ENCODE measurements at regions not wholly inside any gene's neighbourhood (a gene's known extent, or its start where the extent isn't known, plus 50 kb on each side); places are given as distances from the start of the nearest gene placed in this dataset.

DNA sequence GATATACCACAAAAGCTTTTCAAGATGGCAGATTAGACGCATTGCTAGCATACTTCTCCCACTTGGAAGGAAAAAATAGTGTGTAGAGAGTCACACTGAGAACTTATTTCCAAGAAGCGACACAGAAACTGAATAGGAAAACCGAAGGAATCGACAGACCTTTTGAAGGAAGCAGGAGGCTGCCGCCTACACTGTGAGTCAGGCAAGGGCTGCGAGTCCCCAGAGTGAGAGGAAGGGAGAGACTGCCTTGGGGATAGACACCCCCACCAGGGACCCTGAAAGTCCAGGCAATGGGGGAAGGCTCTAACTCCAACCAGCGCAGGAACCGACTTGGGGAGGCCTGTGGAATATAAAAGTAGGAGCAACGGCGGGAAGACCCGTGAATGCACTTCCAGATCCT lies 53.7 kb upstream of the SIRPG start:
- DNase-seq (ENCODE audit: low spot score) = no peak
- TF ChIP-seq, protein P1, sequence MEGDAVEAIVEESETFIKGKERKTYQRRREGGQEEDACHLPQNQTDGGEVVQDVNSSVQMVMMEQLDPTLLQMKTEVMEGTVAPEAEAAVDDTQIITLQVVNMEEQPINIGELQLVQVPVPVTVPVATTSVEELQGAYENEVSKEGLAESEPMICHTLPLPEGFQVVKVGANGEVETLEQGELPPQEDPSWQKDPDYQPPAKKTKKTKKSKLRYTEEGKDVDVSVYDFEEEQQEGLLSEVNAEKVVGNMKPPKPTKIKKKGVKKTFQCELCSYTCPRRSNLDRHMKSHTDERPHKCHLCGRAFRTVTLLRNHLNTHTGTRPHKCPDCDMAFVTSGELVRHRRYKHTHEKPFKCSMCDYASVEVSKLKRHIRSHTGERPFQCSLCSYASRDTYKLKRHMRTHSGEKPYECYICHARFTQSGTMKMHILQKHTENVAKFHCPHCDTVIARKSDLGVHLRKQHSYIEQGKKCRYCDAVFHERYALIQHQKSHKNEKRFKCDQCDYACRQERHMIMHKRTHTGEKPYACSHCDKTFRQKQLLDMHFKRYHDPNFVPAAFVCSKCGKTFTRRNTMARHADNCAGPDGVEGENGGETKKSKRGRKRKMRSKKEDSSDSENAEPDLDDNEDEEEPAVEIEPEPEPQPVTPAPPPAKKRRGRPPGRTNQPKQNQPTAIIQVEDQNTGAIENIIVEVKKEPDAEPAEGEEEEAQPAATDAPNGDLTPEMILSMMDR (IDR thresholded peaks at IDR 0.05; ENCODE audit: extremely low read depth, missing control alignments) = no peak

DNA sequence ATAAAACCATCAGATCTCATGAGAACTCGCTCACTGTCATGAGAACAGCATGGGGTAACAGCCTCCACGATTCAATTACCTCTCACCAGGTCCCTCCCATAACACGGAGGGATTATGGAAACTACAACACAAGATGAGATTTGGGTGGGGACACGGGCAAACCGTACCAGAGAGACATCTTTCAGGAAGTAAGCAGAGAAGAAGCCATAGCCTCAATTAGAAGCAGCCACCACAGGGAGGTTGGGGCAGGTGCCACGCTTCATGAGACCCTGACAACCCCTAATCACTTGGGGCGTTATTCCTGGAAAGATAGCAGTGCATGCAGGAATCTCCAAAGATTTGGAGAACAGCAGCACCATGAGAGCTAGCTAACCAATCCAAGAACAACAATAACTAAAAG lies 52.9 kb upstream of the SIRPG start:
- no peak for DNase-seq (ENCODE audit: low spot score)

DNA sequence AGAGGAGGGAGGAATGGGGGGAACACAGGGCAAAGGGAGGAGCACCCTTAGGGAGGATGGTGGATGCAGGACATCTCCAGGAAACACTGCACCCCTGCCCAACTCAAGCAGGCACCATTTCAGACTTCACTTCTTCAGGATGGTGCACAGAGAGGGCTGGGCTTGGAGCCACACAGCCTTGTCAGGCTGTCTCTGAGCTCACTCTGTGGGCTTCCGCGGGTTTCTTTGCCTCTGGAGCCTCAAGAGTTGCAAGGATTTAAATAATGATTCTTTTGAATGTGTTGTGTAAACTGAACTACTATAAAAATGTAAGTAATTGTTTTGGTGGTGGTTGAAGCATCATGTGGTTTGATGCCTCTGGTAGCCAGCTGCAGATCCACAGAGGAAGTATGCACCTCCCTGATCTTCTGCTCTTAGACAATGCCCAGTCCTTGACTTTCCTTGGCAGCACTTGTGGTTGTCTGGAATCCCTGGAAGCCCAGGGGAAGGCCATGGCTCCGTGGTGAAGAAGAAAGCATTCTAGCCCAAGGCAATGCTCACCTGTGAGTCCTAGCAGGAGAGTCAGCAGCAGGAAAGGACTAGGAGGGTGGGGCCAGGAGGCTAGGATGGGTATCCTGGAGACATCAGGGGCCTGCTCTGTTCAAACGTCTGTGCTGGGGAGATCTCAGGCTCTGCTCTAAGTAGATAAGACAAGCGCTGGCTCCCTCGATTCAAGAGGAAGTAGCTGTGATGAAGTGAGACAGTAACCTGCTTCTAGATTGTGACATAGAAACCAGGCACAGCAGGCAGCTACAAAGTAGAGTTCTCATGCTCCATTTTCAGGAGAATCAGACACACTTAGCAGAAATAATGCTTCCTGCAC lies 50.2 kb upstream of the SIRPG start:
- TF ChIP-seq, protein P1 (IDR thresholded peaks at IDR 0.05; ENCODE audit: extremely low read depth, missing control alignments) = no peak
- DNase-seq (ENCODE audit: low spot score) = no peak

More for the DNA sequence above, 52.9 kb upstream of the SIRPG start:
- TF ChIP-seq, protein P1 (IDR thresholded peaks at IDR 0.05; ENCODE audit: extremely low read depth, missing control alignments) = no peak

Measured in GM20000 (cell line).